Hepatocyte (in vitro differentiated cells): ENCODE measurements at regions not wholly inside any gene's neighbourhood (a gene's known extent, or its start where the extent isn't known, plus 50 kb on each side); places are given as distances from the start of the nearest gene placed in this dataset.

ENCODE experiments used
- DNase-seq: peaks from one replicate; pipeline ENCODE4 v3.0.0-alpha.2; 2016; ENCODE audit warnings: low spot score
- H2AFZ ChIP-seq: fragments of 200-600 bp; sonication (generic); 2 replicates; pipeline ENCODE4 v1.6.0; 2016; ENCODE audit warnings: antibody characterized with exemption, mild to moderate bottlenecking
- H3K27ac ChIP-seq: fragments of 200-600 bp; sonication (generic); 2 replicates; pipeline ENCODE4 v1.5.1; 2016; ENCODE audit warnings: mild to moderate bottlenecking
- H3K27me3 ChIP-seq: fragments of 200-600 bp; sonication (generic); 2 replicates; pipeline ENCODE4 v1.6.1; 2016
- H3K36me3 ChIP-seq: fragments of 200-600 bp; sonication (generic); replicated peaks from 2 replicates; pipeline ENCODE4 v1.5.1; 2016; ENCODE audit warnings: low read depth; ENCODE audit not compliant: insufficient read depth
- H3K4me1 ChIP-seq: fragments of 200-600 bp; sonication (generic); 2 replicates; pipeline ENCODE4 v1.5.1; 2016; ENCODE audit warnings: mild to moderate bottlenecking, moderate library complexity; ENCODE audit not compliant: insufficient read depth
- H3K4me2 ChIP-seq: fragments of 200-600 bp; sonication (generic); 2 replicates; pipeline ENCODE4 v1.6.0; 2016
- H3K4me3 ChIP-seq: fragments of 200-600 bp; sonication (generic); 2 replicates; pipeline ENCODE4 v1.5.1; 2016; ENCODE audit warnings: mild to moderate bottlenecking
- H3K79me2 ChIP-seq: fragments of 200-600 bp; sonication (generic); 2 replicates; pipeline ENCODE4 v1.6.0; 2017; ENCODE audit warnings: mild to moderate bottlenecking
- H3K9me2 ChIP-seq: fragments of 200-600 bp; sonication (generic); replicated peaks from 2 replicates; pipeline ENCODE4 v1.6.0; 2017; ENCODE audit warnings: mild to moderate bottlenecking; ENCODE audit not compliant: insufficient read depth
- H3K9me3 ChIP-seq: fragments of 200-600 bp; sonication (generic); 2 replicates; pipeline ENCODE4 v1.5.1; 2016; ENCODE audit warnings: low read depth, mild to moderate bottlenecking
- H4K20me1 ChIP-seq: fragments of 200-600 bp; sonication (generic); 2 replicates; pipeline ENCODE4 v1.6.0; 2016; ENCODE audit warnings: mild to moderate bottlenecking; ENCODE audit not compliant: insufficient read depth, poor library complexity, severe bottlenecking
- EZH2 ChIP-seq: fragments of 200-600 bp; sonication (generic); IDR thresholded peaks from 2 replicates; pipeline ENCODE4 v1.6.1; 2016; ENCODE audit warnings: antibody characterized with exemption, mild to moderate bottlenecking, borderline replicate concordance
- EZH2phosphoT487 ChIP-seq: fragments of 200-600 bp; sonication (generic); IDR thresholded peaks from one replicate; pipeline ENCODE4 v1.6.1; 2018; ENCODE audit warnings: antibody characterized with exemption, mild to moderate bottlenecking, low read depth, moderate library complexity; ENCODE audit not compliant: unreplicated experiment, severe bottlenecking
- WGBS: methylation state at CpG from one replicate; pipeline ENCODE4 v1.1.6; 2016; ENCODE audit warnings: low lambda C conversion rate; ENCODE audit errors: missing lambda C conversion rate; 5-methylcytosine and 5-hydroxymethylcytosine counted together
- TF ChIP-seq, protein P1 (sequence below): fragments of 200-600 bp; sonication (generic); IDR thresholded peaks from 2 replicates; pipeline ENCODE4 v1.5.1; 2016; ENCODE audit warnings: antibody characterized with exemption, mild to moderate bottlenecking; ENCODE audit not compliant: poor library complexity

DNA sequence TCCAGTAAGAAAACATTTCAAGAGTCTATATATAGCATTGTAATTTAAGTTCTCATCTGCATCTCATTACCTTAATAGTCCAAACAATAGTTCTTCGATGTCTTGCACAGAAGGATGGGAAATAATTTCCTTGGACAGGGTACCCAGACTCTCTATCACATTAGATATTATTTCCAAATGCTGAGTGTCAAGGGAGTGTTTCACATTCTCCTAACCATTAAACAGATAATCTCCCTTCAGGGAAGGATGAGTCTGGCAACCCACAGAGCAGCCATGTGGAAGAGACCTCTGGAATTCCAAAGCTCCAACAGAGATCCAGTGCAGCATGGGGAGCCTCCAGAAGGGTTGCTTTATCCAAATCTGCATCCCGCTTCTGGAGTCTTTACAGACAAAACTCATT is 89.6 kb downstream of the FZD1 start:
- DNase-seq: no peak
- TF ChIP-seq, protein P1, sequence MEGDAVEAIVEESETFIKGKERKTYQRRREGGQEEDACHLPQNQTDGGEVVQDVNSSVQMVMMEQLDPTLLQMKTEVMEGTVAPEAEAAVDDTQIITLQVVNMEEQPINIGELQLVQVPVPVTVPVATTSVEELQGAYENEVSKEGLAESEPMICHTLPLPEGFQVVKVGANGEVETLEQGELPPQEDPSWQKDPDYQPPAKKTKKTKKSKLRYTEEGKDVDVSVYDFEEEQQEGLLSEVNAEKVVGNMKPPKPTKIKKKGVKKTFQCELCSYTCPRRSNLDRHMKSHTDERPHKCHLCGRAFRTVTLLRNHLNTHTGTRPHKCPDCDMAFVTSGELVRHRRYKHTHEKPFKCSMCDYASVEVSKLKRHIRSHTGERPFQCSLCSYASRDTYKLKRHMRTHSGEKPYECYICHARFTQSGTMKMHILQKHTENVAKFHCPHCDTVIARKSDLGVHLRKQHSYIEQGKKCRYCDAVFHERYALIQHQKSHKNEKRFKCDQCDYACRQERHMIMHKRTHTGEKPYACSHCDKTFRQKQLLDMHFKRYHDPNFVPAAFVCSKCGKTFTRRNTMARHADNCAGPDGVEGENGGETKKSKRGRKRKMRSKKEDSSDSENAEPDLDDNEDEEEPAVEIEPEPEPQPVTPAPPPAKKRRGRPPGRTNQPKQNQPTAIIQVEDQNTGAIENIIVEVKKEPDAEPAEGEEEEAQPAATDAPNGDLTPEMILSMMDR: no peak
- TF ChIP-seq EZH2 (no peak), EZH2phosphoT487 (no peak)
- Histone ChIP-seq H3K9me2 (no peaks in the 10 kb centered on the region), H4K20me1 (no peaks in the 10 kb centered on the region), H3K4me2 (no peak overlapping the region), H3K9me3 (no peaks in the 10 kb centered on the region), H3K27me3 (no peaks in the 10 kb centered on the region), H3K36me3 (no peaks in the 10 kb centered on the region), H3K4me1 (no peaks in the 10 kb centered on the region), H3K79me2 (no peaks in the 10 kb centered on the region), H2AFZ (no peak overlapping the region), H3K27ac (no peak overlapping the region), H3K4me3 (no peak overlapping the region)
- 51% methylated on average over 2 of the region's 2 CpGs for WGBS

DNA sequence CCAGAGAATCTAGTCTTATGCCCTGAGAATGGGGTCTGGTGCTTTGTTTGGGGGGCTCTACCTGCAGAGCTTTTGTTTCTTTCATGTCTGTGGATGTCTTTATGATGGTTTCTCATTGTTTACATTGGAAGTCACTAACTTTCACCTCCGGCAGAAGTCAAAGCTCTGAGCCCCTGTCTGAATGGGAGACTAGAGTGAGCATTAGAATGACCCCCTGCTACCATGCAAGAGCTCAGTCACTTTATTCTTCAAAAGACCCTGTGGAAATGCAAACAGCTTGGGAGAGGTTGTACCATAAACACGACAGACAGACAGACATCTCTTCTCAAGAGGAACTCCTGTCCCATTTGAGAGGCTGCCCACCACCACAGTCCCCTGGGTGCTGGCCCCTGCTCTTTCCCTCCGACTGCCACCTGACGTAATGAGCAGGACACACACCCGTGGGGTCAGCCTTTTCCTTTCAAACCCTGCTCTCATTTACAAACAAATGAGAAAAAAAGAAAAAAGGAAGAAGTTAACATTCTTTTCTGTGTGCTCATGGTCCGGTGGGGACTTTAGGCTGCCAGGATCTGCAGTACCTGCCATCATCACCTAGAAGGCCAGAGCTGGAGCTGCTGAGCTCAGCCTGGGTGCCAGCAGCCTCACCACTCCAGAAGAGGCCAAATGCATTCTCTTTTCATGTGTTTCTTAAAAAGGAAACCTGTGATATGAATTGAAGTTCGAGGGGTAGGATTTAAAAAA is 91.6 kb downstream of the FZD1 start:
- 43% methylated on average over 7 of the region's 7 CpGs for WGBS
- Histone ChIP-seq H3K4me1 (no peaks in the 10 kb centered on the region), H3K9me3 (no peaks in the 10 kb centered on the region), H3K79me2 (no peaks in the 10 kb centered on the region), H3K36me3 (no peaks in the 10 kb centered on the region), H2AFZ (no peak overlapping the region), H4K20me1 (no peaks in the 10 kb centered on the region), H3K4me3 (no peak overlapping the region), H3K9me2 (no peaks in the 10 kb centered on the region), H3K27ac (no peak overlapping the region), H3K27me3 (no peaks in the 10 kb centered on the region), H3K4me2 (no peak overlapping the region)
- no peak for TF ChIP-seq EZH2
- TF ChIP-seq, protein P1: no peak
- TF ChIP-seq EZH2phosphoT487: no peak
- DNase-seq: no peak

DNA sequence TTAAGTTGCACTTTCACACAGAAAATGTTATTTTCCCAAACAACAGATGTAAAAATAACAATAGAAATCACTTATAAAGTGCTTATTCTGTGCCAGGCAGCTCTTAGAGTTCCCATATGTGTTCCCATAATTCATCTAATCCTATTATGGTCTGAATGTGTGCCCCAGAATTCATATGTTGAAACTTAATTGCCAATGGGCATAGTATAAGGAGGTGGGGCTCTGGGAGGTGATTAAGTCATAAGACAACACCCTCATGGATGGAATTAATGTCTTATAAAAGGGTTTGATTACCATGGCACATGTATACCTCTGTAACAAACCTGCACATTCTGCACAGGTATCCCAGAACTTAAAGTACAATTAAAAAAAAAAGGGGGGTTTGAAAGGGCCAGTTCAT is 92.7 kb downstream of the FZD1 start:
- Histone ChIP-seq H3K9me3 (no peaks in the 10 kb centered on the region), H3K79me2 (no peaks in the 10 kb centered on the region), H3K36me3 (no peaks in the 10 kb centered on the region), H3K4me2 (no peak overlapping the region), H3K27ac (no peak overlapping the region), H2AFZ (no peak overlapping the region), H3K9me2 (no peaks in the 10 kb centered on the region), H4K20me1 (no peaks in the 10 kb centered on the region), H3K4me3 (no peak overlapping the region), H3K4me1 (no peaks in the 10 kb centered on the region), H3K27me3 (no peaks in the 10 kb centered on the region)
- no peak for TF ChIP-seq EZH2
- TF ChIP-seq, protein P1: no peak
- TF ChIP-seq EZH2phosphoT487: no peak
- no peak for DNase-seq

DNA sequence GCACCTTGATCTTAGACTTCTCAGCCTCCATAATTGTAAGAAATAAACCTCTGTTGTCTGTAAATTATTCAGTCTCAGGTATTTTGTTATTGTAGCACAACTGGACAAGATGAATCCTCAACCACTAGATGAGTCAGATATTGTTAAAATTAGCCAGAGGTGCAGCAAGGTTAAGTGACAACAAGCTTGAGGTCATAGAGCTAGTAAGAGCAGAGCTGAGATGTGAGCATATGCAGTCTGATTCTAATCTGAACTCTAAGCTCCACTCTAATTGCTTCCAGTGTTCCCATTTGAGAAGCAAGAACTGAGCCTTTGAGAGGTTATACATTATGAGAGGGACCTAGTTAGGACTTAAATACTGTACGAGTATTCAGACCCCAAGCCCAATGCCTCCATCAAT is 93.1 kb downstream of the FZD1 start:
- no peak for DNase-seq
- Histone ChIP-seq H3K9me3 (no peaks in the 10 kb centered on the region), H3K9me2 (no peaks in the 10 kb centered on the region), H3K4me3 (no peak overlapping the region), H4K20me1 (no peaks in the 10 kb centered on the region), H3K4me2 (no peak overlapping the region), H3K79me2 (no peaks in the 10 kb centered on the region), H3K27me3 (no peaks in the 10 kb centered on the region), H3K4me1 (no peaks in the 10 kb centered on the region), H2AFZ (no peak overlapping the region), H3K27ac (no peak overlapping the region), H3K36me3 (no peaks in the 10 kb centered on the region)
- 56% methylated on average over 1 of the region's 1 CpG for WGBS
- TF ChIP-seq EZH2phosphoT487 (no peak), EZH2 (no peak)
- TF ChIP-seq, protein P1: no peak
